Cardiac muscle cell (in vitro differentiated cells and primary cell): ENCODE measurements at regions not wholly inside any gene's neighbourhood (a gene's known extent, or its start where the extent isn't known, plus 50 kb on each side); places are given as distances from the start of the nearest gene placed in this dataset.

Experiments used
- DNase-seq, 2 donors: peaks; one replicate each; pipeline versions ENCODE4 v3.0.0 to v3.0.0-alpha.2; 2010 to 2017; ENCODE audit warnings: low read depth in 1 of 2, low spot score in 1 of 2
- H3K27ac ChIP-seq: fragments of 200-600 bp; sonication (generic); 2 replicates; pipeline ENCODE4 v1.5.1; 2016
- H3K27me3 ChIP-seq: fragments of 200-600 bp; sonication (generic); 2 replicates; pipeline ENCODE4 v1.6.0; 2016; ENCODE audit warnings: control low read depth
- H3K36me3 ChIP-seq: fragments of 200-600 bp; sonication (generic); 2 replicates; pipeline ENCODE4 v1.5.1; 2016; ENCODE audit warnings: control low read depth
- H3K4me1 ChIP-seq: fragments of 200-600 bp; sonication (generic); 2 replicates; pipeline ENCODE4 v1.8.1; 2017; ENCODE audit warnings: low read depth, mild to moderate bottlenecking, mixed run types
- H3K4me3 ChIP-seq: fragments of 200-600 bp; sonication (generic); 2 replicates; pipeline ENCODE4 v1.5.1; 2016; ENCODE audit warnings: mild to moderate bottlenecking
- H3K9me3 ChIP-seq: fragments of 200-600 bp; sonication (generic); 2 replicates; pipeline ENCODE4 v1.5.1; 2017; ENCODE audit warnings: low read depth, mild to moderate bottlenecking, control low read depth
- CTCF ChIP-seq: IDR thresholded peaks from 2 replicates; pipeline ENCODE4 v1.5.1; 2012; ENCODE audit warnings: low read depth, mild to moderate bottlenecking, low read length

GRCh38 chr1:189192741-189193520 is 1284.7 kb downstream of the BRINP3 start:
- H3K27ac ChIP-seq, result no peak overlapping the region
- no peak for DNase-seq
- peaks cover 3% of the 10 kb centered on the region for H3K4me1 ChIP-seq
- no peak overlapping the region for H3K4me3 ChIP-seq
- H3K9me3 ChIP-seq, result no peaks in the 10 kb centered on the region
- H3K36me3 ChIP-seq, result no peaks in the 10 kb centered on the region
- TF ChIP-seq CTCF, result no peak
- H3K27me3 ChIP-seq, result no peaks in the 10 kb centered on the region

- Histone ChIP-seq H3K36me3 (no peaks in the 10 kb centered on the region), H3K27me3 (no peaks in the 10 kb centered on the region), H3K27ac (no peak overlapping the region), H3K4me1 (no peaks in the 10 kb centered on the region), H3K9me3 (no peaks in the 10 kb centered on the region), H3K4me3 (no peak overlapping the region)
- TF ChIP-seq CTCF, result no peak
- DNase-seq, result no peak
Measured at GRCh38 chr1:189205863-189206262, 1271.8 kb downstream of the BRINP3 start.

- H3K4me1 ChIP-seq, result no peaks in the 10 kb centered on the region
- no peaks in the 10 kb centered on the region for H3K9me3 ChIP-seq
- no peak overlapping the region for H3K27ac ChIP-seq
- H3K4me3 ChIP-seq, result no peak overlapping the region
- DNase-seq, result no peak
- H3K36me3 ChIP-seq, result no peaks in the 10 kb centered on the region
- no peaks in the 10 kb centered on the region for H3K27me3 ChIP-seq
- TF ChIP-seq CTCF, result no peak
Measured at GRCh38 chr1:189206617-189207016, 1271.0 kb downstream of the BRINP3 start.

- no peaks in the 10 kb centered on the region for H3K36me3 ChIP-seq
- H3K4me3 ChIP-seq, result no peak overlapping the region
- TF ChIP-seq CTCF, result no peak
- DNase-seq, result no peak
- no peak overlapping the region for H3K27ac ChIP-seq
- H3K9me3 ChIP-seq, result no peaks in the 10 kb centered on the region
- H3K27me3 ChIP-seq, result no peaks in the 10 kb centered on the region
- H3K4me1 ChIP-seq, result no peaks in the 10 kb centered on the region
Measured at GRCh38 chr1:189211742-189212141, 1265.9 kb downstream of the BRINP3 start.

- H3K27ac ChIP-seq, result no peak overlapping the region
- no peak overlapping the region for H3K4me3 ChIP-seq
- no peaks in the 10 kb centered on the region for H3K4me1 ChIP-seq
- no peaks in the 10 kb centered on the region for H3K27me3 ChIP-seq
- TF ChIP-seq CTCF, result no peak
- no peaks in the 10 kb centered on the region for H3K9me3 ChIP-seq
- DNase-seq, result no peak
- H3K36me3 ChIP-seq, result no peaks in the 10 kb centered on the region
Measured at GRCh38 chr1:189212606-189213005, 1265.1 kb downstream of the BRINP3 start.

GRCh38 chr1:189216886-189217285 is 1260.8 kb downstream of the BRINP3 start:
- Histone ChIP-seq H3K4me1 (no peaks in the 10 kb centered on the region), H3K9me3 (no peaks in the 10 kb centered on the region), H3K36me3 (no peaks in the 10 kb centered on the region), H3K27me3 (no peaks in the 10 kb centered on the region), H3K27ac (no peak overlapping the region), H3K4me3 (no peak overlapping the region)
- no peak for TF ChIP-seq CTCF
- DNase-seq, result no peak
